Stomach (tissue), 4 donors: ENCODE measurements at regions not wholly inside any gene's neighbourhood (a gene's known extent, or its start where the extent isn't known, plus 50 kb on each side); places are given as distances from the start of the nearest gene placed in this dataset.

Source experiments
- EP300 ChIP-seq: sonication (generic); formaldehyde crosslinking; IDR thresholded peaks from one replicate; pipeline ENCODE4 v1.6.1; 2017; ENCODE audit warnings: antibody characterized with exemption
- POLR2A ChIP-seq, 4 donors: fragments of 450-650 bp; IDR thresholded peaks; one replicate each; pipeline ENCODE4 v1.6.1; 2016; ENCODE audit warnings: antibody characterized with exemption in 4 of 4, control low read depth in 2 of 4, mild to moderate bottlenecking in 1 of 4, moderate library complexity in 1 of 4
- POLR2AphosphoS5 ChIP-seq, 3 donors: sonication (generic); formaldehyde crosslinking; IDR thresholded peaks; one replicate each; pipeline ENCODE4 v1.6.1; 2016; ENCODE audit warnings: antibody characterized with exemption in 3 of 3
- TF ChIP-seq, protein P1 (sequence below), 7 experiments: fragments of 450-650 bp in 4 of 7; fragments of 200-600 bp in 3 of 7; sonication (generic) in 3 of 7; IDR thresholded peaks; one replicate each; pipeline ENCODE4 v1.5.1; 2016 to 2019; ENCODE audit warnings: antibody characterized with exemption in 7 of 7, control low read depth in 2 of 7, mild to moderate bottlenecking in 1 of 7

GRCh38 chr11:116261606-116262005 is 511.2 kb downstream of the BUD13 start:
- TF ChIP-seq POLR2A (IDR thresholded peaks at IDR 0.05), result no peak
- TF ChIP-seq, protein P1, sequence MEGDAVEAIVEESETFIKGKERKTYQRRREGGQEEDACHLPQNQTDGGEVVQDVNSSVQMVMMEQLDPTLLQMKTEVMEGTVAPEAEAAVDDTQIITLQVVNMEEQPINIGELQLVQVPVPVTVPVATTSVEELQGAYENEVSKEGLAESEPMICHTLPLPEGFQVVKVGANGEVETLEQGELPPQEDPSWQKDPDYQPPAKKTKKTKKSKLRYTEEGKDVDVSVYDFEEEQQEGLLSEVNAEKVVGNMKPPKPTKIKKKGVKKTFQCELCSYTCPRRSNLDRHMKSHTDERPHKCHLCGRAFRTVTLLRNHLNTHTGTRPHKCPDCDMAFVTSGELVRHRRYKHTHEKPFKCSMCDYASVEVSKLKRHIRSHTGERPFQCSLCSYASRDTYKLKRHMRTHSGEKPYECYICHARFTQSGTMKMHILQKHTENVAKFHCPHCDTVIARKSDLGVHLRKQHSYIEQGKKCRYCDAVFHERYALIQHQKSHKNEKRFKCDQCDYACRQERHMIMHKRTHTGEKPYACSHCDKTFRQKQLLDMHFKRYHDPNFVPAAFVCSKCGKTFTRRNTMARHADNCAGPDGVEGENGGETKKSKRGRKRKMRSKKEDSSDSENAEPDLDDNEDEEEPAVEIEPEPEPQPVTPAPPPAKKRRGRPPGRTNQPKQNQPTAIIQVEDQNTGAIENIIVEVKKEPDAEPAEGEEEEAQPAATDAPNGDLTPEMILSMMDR (IDR thresholded peaks at IDR 0.05), result no peak
- TF ChIP-seq EP300, result no peak
- TF ChIP-seq POLR2AphosphoS5 (IDR thresholded peaks at IDR 0.05), result no peak
